Midbrain (tissue), 1 donor: ENCODE measurements at regions not wholly inside any gene's neighbourhood (a gene's known extent, or its start where the extent isn't known, plus 50 kb on each side); places are given as distances from the start of the nearest gene placed in this dataset.
"Not testable (repeated sequence)": the region's sequence is repeated elsewhere in the genome, so short reads cannot be mapped to it uniquely, and the experiment has no call there.

Source experiments
- DNase-seq: peaks from one replicate; lab custom pipeline; 2025; lab: John Stamatoyannopoulos, UW

DNA sequence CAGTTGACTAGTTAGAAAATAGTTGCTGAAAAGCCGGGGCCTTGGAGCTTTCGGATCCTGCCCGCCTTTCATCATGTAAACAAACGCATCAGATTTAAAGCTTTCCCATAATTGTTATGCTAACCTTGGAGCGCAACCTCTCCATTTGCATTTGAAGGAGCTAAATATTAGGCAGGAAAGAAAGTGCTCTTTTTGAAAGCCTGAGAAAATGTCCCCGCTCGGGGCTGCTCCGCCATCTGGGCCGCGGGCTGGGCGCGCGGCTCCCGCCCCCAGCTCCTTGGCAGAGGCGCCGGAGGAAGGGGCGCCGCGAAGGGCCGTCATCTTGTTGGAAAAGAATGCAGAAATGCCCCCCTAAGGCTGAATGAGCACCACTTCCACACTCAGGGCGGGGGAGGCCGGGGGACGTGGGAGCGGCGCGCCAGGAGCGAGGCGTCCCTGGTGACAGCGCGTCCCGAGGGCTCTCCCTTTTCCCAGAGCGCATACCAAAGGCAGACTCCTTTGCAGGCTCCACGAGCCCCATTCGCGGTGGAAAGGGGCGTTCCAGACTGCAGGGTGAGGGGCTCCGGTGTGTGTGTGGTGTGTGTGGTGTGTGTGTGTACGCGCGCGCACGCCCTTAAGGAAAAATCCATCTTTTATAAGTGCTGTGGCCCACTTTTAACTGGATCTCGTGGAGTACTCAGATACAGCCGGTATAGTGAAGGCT is 145.6 kb upstream of the ID4 start:
- DNase-seq, result peak; percentile 45

DNA sequence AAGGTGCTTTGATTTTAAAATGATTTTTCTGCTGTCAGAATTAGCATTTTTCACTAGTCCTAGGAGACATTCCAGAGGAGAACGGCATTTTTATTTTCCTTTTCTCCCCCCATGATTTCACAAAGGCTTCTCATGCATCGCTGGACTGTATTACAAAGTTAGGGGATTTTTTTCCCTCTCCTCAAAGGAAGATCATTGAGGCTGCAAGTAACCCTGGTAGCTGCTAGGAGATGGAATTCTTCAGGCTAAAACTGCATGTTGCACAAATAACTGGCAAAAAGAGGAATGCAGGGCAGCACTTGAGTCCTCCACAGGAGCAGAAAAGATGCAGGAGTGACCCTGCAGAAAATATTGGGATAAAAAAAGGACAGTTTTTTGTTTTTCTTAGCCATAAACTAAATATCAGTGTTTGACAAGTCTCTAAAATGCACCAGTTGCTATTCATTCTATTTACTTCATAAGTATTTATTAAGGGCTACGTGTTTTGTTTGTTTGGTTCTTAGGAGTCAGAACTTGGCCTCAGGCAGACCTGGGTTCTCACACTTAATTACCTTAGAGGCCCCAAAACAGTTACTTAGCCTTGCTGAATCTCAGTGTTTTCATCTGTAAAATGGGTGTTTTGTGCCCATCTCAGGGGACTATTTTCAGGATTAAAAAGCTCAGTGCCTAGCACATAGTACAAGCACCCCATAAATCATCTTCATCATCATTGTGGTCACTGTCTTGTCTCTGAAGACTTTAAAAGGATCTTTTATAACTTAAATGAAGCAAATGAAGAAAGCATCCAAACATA is 144.5 kb upstream of the ID4 start:
- DNase-seq, result peak; percentile 49

DNA sequence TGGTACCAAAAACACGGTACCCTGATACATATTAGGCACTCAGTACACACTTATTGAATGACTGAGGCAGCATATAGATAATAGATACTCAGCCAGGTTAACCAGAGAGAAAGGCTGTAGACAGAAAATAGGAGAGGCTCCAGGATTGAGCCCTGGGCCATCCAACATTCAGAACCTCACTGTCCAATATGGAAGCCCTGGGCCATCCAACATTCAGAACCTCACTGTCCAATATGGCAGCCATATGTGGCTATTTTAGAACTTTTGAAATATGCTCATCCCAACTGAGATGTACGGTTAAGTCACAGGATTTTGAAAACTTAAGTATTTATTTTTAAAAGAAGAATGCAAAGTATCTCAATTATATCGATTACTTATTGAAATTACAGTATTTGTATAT is 142.5 kb upstream of the ID4 start:
- DNase-seq, result no peak

DNA sequence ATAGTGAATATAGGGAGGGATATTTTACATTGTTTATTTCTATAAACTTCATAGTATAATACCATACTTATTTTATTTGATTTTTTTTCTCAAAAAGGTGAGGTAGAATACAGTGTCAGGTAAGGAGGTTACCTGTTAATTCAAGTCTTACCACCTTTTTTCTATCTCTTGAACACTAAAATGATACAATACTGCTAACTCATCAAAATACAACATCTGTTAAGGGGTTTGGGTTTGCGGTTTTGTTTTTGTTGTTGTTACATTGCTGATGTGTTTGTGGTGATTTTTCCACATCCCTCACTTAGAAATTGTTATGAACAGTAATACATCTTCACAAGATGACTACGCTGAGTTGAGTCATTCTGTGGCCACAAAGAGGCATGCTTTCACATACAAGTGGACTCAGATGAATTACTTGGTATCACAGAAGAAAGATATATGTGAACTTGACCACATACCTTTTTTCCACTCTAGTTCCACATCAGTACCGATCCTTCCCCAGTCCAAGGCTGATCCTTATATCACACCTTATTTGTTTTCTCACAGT is 139.4 kb upstream of the ID4 start:
- DNase-seq, result no peak

DNA sequence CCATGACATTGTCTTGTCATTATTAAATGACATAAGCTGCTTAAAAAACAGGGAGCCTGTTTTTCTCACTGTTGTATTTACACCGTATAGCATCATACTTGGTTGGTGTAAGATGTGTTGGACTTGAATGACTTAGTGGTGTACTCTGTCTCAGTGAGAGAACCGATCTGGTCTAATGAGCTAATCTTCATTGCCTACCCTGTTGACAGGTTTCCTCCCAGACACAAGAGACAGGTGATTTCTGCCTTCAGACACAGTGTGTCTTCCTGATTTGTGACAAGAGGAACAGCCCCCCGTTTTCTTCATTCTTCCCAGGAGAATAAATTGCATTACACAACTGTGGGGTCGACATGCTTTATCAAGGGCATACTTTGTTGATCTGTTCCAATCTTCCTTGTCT is 137.2 kb upstream of the ID4 start:
- DNase-seq, result no peak

DNA sequence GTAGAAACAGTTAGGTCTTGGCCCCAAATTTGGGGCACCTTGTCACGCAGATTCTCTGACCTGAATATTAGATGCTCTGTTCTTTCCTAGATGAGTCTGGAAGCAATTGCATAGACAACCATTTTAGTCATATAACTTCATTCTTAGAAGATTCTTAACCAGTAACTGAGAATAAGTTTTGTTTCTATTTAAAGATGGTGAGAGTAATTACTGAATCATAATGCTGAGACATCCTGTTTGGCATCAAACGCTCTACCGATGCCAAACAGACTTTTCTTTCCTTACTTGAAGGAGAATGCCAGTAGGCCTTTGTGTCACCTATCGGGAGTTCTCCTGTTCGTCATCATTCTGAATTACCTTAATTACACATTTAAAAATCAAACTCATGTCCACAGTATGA is 131.6 kb upstream of the ID4 start:
- DNase-seq, result no peak

DNA sequence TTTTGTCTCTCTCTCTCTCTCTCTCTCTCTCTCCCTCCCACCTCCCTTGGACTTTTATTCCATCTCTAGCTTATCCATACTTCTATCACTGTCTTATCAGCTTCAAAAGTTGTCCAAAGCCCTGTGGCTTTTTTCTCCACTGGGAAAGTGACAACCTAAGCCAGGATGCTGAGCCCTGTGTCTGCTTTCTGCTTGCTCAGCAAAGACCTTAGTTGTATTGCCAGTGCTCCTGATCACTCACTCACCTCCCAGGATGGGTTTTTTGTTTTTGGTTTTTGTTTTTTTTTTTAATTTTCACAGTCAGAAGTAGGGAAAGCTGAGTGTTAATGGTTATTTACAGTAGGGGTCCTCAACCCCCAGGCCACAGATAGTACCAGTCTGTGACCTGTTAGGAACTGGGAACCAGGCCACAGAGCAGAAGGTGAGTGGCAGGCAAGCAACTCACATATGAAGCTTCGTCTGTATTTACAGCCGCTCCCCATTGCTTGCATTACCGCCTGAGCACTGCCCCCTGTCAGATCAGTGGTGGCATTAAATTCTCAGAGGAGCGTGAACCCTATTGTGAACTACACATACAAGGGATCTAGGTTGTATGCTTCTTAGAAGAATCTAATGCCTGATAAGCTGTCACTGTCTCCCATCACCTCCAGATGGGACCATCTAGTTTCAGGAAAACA is 125.0 kb upstream of the ID4 start:
- no peak for DNase-seq

DNA sequence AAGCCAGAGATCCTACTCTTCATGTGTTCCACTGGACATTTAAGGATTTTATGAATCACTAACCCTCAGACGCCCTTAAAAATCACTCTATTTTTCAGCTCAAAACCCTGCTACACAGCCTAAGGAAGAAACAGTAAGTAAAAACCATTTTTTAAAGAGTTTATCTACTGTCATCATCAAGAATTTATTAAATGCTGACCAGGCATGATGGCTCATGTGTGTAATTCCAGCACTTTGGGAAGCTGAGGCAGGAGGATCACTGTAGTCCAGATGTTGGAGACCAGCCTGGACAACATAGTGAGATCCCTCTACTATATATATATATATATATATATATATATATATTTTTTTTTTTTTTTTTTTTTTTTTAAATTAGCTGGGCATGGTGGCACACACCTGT is 124.2 kb upstream of the ID4 start:
- no peak for DNase-seq

DNA sequence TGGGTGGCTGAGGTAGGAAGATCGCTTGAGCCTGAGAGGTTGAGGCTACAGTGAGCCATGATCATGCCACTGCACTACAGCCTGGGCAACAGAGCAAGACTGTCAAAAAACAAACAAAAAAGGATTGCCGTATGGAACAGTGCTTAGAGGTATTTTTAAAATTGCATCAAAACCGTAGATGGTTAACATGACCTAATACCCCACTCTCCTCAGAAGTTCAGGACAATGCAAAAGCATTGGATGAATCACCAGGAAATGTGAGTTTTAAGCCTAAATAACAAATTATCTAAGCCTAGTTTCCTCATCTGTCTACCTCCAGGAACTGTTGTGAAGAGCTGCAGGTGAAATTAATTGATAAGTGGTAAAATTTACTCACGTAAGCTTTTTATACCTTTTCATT is 123.8 kb upstream of the ID4 start:
- DNase-seq, result no peak

DNA sequence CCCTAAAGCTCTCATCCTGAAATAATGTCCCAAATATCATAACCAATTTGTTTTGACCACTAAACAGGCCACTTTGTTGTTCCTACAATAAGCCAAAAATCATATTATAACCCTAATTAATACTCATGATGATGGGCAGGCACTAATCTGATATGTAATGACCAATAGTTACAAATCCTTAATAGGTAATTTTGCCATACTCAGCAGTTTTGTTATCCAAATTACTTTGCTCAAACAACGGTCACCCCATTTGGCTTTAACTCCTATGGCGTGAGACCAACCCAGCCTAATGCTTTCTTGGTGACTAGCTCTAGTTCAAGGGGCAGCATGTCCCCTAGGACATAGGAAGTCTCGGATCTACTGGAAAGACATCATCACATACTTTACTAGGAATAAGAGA is 123.2 kb upstream of the ID4 start:
- DNase-seq, result no peak

DNA sequence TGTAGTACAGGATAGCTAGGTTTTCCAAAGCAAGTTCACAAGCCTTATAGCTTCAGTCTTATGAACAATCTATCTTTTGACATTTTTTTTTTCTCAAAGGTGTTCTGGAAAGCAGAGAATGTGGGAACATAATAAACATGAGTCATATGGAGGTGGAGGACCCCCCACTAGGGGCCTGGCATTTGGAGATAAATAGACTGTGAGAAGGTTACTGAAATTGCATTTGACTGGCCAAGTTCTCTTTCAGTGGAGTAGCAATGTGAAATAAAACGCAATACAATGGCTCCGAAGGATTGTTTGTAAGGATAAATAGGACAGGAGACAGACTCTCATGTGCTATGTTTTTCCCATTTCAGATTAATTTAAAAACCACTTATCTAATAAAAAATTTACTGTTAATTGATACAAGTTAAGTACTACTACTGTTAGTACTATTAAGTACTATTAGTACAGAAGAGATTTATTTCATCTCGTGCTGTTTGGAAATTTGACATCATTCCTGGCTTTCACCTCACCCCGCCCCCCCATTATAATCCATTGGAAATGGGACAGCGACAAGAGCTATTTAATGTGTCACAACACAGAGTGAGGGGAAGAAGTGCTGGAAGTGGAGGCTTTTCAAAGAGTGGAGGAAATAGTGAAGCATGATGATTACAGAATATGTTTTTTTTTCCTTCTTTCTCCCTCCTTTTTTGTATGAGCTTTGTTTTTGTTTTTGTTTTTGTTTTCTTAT is 122.6 kb upstream of the ID4 start:
- DNase-seq, result no peak

DNA sequence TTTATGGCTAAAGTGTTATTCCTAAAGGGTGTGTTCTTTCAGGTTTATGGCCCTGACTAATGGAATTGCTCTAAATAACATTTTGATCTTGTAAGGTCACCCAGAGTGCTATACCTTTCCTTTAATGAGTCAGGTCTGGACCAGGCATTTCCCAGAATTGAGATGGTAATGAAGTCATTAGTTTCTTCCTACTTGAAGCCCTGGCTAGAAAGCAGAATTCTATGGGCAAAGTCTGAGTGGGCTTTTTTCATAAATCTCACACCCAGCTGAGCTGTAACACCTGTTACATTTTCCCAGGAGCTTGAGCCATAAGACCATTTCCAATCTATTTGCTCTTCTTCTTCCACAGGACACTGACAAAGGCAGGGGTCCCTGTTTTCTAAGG is 122.0 kb upstream of the ID4 start:
- no peak for DNase-seq

DNA sequence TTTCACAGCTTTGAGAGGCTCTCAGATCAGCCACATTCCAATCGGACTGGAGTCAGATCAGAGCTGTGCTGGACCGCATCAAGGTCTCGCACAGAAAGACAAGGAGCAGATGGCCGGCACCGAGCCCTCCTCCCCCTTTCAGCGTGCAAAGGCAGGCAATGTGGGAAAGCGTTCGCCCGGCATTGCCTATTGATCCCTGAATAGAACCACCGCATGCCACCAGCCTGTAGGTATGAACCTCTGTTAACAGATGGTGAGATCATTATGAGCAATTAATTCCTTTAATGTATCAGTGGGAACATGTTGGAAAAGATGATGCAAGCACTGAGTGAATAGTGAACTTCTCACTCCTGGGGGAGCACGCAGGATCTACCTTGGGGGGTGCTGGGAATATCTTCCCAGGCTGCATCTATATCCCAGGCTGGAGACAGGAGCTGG is 117.5 kb upstream of the ID4 start:
- DNase-seq, result no peak

DNA sequence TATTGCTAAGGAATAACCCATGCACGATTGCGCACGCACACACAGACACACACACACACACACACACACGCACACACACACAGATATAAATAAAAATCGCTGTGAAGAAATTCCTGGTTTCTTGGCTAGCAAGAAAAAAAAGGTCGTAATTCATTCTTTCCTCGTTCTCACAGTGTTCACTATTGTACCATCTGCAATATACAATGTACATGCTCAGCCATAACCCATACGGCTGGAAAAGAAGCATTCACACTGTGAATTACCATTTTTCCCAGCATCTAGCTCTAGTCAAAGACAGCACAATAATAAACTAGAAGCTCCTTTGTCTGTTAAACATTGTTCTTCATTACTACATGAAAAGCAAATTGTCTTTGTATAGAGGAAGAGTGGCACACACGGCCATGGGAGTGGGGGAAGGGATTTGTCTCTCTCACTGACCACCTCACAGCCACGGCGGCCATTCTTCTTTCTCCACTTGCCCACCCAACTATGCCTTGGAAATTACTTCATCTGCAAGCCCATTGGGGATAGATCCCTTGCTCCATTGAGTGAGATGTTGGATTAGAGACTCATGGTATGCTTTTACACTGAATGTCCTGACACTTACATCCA is 115.3 kb upstream of the ID4 start:
- no peak for DNase-seq

DNA sequence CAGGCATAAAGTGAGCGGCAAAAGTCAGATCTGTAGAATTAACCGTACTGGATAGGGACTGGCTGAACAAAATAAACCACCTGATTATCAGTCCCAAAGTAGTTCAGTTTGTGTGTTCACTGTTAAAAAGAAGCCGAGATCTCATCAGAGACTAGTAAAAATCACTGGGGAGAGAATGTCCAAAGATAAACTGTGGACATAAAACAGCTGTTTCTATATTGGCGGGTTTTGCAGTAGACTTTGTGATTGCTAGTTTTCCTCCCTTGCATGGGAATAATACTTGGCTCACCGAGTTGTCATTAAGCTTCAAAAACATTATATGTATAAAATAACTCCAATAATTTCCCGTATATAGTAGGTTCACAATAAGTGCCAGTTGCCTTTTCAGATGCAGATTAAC is 114.2 kb upstream of the ID4 start:
- DNase-seq, result no peak

DNA sequence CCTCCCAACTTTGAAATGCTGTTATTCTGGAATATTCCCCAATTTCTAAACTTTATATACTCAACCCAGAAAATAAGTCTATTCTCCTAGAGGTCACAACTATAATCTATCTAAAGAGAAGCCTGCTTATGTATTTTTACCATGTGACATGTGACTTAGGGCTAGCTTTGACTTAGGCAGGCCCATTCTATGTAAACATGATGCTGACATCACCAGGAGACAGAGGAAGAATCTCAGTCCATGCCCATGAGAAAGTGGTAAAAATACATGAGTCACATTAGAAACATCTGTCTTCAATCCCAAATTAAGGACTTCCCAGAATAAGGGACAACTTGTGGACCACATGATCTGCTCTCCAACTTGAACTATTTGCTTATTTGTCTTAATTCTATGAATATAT is 113.6 kb upstream of the ID4 start:
- no peak for DNase-seq

DNA sequence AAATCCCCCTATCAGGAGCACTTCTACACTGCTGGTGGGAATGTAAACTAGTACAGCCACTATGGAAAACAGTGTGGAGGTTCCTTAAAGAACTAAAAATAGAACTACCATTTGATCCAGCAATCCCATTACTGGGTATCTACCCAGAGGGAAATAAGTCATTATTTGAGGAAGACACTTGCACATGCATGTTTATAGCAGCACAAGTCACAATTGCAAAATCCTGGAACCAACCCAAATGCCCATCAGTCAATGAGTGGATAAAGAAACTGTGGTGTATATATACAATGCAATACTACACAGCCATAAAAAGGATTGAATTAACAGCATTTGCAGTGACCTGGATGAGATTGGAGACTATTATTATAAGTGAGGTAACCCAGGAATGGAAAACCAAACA is 111.7 kb upstream of the ID4 start:
- DNase-seq, result not testable (repeated sequence)

DNA sequence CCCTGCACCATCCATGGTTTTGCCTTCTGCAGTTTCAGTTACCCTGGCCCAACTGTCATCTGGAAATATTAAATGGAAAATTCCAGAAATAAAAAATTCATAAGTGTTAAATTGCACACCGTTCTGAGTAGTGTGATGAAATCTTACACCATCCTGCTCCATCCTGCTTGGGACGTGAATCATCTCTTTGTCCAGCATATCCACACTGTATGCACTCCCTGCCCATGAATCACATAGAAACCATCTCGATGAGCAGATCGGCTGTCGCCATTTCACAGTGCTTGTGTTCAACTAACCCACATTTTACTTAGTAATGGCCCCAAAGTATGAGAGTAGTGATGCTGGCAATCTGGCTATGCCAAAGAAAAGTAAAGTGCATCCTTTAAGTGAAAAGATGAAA is 105.9 kb upstream of the ID4 start:
- DNase-seq, result no peak

DNA sequence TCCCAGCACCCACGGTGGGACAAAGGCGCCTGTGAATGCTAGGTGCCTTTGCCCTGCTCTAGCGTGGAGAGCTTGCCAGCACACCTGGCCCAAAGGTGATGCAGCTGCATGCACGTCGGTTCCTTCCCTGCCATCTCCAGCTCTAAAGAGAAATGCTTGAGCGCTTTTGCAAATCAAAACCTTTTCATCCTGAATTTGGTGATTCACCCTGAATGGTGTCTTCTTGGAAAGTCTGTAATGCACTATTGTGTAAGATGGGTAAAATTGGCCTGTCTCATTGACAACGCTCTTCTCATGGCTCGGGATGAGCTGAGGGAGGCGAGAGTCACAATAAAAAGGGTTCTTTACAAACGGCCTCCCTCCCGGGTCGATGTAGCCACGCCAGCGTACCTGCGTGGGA is 103.1 kb upstream of the ID4 start:
- no peak for DNase-seq

DNA sequence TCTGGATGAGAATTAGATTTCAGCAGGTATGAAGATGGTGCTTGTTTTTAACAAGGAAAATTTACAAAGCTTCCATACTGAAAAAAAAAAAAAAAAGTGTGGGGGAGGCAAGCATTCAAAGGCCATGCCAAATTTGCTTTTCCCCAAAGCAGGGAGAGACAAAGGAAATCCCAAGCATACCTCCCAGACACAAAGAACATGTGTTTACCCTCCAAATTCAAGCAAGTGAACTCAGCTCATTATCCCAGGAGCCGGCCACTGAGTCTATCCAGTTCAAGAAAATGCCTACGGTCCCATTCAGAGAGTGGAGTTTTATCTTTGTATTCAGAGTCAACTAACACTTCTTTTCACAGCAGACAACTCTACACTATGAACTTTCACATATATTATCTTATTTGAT is 102.7 kb upstream of the ID4 start:
- no peak for DNase-seq

DNA sequence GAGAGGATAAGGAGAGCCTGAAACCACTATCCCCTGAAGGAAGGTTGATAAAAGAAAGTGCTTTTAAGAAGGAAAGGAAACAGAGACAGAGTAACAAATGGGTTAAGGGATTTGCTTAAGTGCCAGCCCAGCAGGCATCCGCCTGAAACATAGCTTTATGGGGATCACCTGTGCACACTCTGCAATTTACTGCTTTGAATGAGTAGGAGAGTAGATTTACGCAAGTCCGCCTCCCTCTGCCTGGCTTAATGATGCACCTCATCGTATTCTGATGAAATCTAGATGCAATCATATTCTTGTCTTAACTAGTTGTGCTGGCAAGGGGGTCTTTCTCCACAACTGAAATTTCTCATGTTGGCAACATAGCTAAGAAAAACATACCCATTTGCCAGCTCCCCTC is 101.1 kb upstream of the ID4 start:
- DNase-seq, result no peak

DNA sequence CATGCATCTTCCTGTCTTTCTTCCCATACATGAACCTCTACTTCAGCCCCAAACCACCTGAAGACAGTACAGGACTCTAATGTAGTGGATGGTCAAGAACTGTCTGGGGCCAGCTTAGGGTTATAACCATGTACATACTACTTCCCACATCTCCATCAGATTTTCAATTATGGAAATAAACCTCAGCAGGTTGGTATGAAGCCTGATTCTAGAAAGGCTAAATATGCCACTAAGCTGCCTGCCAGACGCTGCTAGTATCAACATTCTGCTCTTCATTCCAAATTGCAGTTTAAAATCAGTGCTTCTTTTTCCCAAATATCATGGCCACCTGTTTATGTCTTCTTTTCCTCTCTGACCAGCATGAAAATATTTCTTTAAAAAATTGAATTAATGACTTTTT is 99.2 kb upstream of the ID4 start:
- no peak for DNase-seq
